HFFc6 (cell line): ENCODE measurements at regions not wholly inside any gene's neighbourhood (a gene's known extent, or its start where the extent isn't known, plus 50 kb on each side); places are given as distances from the start of the nearest gene placed in this dataset.
"Not testable (repeated sequence)": the region's sequence is repeated elsewhere in the genome, so short reads cannot be mapped to it uniquely, and the experiment has no call there.

Experiments
- DNase-seq: peaks from one replicate; pipeline ENCODE4 v3.0.0-alpha.2; 2018
- H3K27ac Mint-ChIP-seq: 2 replicates; pipeline ENCODE4 v1.8.0; 2020; ENCODE audit warnings: mild to moderate bottlenecking, mixed read lengths
- H3K27me3 Mint-ChIP-seq: 2 replicates; pipeline ENCODE4 v1.8.0; 2021; ENCODE audit warnings: mild to moderate bottlenecking, moderate library complexity, mixed read lengths; ENCODE audit not compliant: insufficient read depth
- H3K36me3 Mint-ChIP-seq: 2 replicates; pipeline ENCODE4 v1.8.0; 2021; ENCODE audit warnings: low read depth, mixed read lengths
- H3K4me1 Mint-ChIP-seq: 2 replicates; pipeline ENCODE4 v1.8.0; 2020; ENCODE audit warnings: low read depth, mixed read lengths
- H3K4me3 Mint-ChIP-seq: 2 replicates; pipeline ENCODE4 v1.8.0; 2020; ENCODE audit warnings: mild to moderate bottlenecking, moderate library complexity, mixed read lengths
- H3K9me3 Mint-ChIP-seq: 2 replicates; pipeline ENCODE4 v1.8.0; 2020; ENCODE audit warnings: mild to moderate bottlenecking, mixed read lengths
- TF ChIP-seq, protein P1 (sequence below): fragments of 200-600 bp; sonication (generic); IDR thresholded peaks from 2 replicates; pipeline ENCODE4 v1.5.0; 2021; ENCODE audit warnings: antibody characterized with exemption, mild to moderate bottlenecking

DNA sequence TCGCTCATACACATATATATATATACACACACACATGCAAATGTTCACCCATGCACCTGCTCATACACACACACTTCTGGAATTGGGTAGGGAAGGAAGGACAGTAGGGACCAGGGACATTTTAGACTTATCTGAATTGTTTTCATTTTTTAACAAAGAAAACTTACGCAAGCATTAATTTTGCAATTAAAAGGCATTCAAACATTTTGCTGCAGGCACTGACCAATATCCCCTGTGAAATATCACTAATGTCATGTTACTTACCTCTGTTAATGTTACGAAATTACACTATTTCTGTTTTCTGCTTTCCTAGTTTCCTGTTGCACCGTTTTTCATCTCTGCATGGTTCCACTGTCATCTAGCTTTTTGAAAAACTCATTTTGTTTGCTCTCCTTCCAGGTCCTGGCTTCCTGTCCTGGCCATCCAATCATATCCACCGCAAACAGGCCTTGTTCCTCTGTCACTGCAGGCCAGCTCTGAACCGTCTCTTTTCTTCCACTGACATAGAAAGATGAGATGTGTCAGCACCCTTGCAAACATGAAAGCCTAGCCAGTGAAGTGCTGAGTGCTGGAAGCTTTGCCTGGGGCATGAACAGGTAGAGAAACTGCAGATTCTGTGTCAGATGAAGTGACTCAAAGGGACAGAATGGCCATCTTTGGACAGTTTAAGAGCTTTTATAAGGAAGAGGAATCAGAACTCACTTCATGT is 114.5 kb downstream of the SEPTIN7 start:
- not testable (repeated sequence) for H3K4me1 Mint-ChIP-seq, H3K36me3 Mint-ChIP-seq, H3K4me3 Mint-ChIP-seq, DNase-seq, H3K27me3 Mint-ChIP-seq, H3K27ac Mint-ChIP-seq, H3K9me3 Mint-ChIP-seq

DNA sequence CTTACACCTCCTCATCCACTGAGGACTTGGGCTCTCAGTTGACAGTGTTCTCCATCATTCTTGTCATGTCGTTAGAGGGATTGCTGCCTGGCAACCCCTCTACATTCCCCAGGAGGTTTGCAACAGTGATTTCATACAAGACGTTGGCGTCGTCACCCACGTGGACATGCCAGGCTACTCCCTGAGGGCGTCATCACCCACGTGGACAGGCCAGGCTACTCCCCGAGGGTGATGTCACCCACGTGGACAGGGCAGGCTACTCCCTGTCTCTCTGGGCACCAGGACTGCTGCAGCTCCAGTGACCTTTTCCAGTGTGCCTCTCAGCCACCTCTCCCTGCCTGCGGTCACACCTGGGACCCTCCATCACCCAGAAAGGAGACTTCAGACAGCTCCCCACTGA is 117.4 kb downstream of the SEPTIN7 start:
- H3K4me1 Mint-ChIP-seq, H3K9me3 Mint-ChIP-seq, H3K4me3 Mint-ChIP-seq, H3K27me3 Mint-ChIP-seq, H3K27ac Mint-ChIP-seq, H3K36me3 Mint-ChIP-seq, DNase-seq: not testable (repeated sequence)

DNA sequence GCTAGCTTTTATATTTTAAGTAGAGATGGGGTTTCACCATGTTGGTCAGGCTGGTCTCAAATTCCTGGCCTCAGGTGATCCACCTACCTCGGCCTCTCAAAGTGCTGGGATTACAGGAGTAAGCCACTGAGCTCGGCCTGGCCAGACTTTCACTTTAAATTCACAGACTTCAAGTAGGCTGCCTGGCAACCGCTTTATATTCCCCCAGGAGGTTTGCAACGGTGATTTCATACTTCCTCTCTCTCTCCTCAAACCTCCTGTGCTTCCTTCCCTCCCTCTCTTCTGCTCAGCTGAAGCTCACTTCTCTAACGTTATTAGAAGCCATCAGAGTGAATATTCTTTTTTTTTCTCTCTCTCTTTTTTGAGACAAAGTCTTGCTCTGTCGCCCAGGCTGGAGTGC is 118.8 kb downstream of the SEPTIN7 start:
- not testable (repeated sequence) for H3K27me3 Mint-ChIP-seq, H3K4me3 Mint-ChIP-seq, H3K36me3 Mint-ChIP-seq, H3K27ac Mint-ChIP-seq, H3K4me1 Mint-ChIP-seq, DNase-seq, H3K9me3 Mint-ChIP-seq

DNA sequence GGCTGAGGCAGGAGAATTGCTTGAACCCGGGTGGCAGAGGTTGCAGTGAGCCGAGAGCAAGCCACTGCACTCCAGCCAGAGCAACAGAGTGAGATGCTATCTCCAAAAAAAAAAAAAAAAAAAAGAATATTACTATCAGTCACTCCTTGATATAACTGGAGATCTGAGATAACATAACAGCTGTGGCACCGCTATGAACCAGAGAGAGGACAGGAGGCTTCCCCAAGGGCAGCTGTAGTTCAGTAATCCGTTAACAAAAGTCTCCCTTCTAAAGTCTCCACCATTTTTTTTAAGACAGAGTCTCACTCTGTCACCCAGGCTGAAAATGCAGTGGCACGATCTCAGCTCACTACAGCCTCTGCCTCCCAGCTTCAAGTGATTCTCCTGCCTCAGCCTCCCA is 120.5 kb downstream of the SEPTIN7 start:
- H3K4me3 Mint-ChIP-seq, H3K36me3 Mint-ChIP-seq, H3K4me1 Mint-ChIP-seq, H3K27me3 Mint-ChIP-seq, H3K9me3 Mint-ChIP-seq, H3K27ac Mint-ChIP-seq, DNase-seq: not testable (repeated sequence)

DNA sequence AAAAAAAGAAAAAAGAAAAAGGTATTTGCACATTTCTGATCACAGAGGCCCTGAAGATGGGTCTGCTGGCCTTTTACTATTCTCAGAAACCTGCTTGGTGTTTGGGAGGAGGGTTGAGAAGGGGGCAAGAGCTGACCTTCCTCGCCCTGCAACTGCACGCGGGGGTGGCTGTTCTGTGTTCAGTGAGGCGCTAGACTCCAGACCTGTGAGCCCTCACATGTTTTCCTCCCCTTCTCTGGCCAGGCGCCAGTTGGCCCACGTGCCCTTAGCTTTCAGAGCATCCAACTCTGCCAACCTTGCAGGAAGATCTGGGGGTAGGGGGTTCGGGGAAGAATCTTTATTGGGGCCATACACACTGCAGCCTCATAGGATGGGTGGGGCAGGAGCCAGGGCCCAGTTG is 123.8 kb downstream of the SEPTIN7 start:
- not testable (repeated sequence) for H3K27me3 Mint-ChIP-seq, H3K27ac Mint-ChIP-seq, H3K9me3 Mint-ChIP-seq

DNA sequence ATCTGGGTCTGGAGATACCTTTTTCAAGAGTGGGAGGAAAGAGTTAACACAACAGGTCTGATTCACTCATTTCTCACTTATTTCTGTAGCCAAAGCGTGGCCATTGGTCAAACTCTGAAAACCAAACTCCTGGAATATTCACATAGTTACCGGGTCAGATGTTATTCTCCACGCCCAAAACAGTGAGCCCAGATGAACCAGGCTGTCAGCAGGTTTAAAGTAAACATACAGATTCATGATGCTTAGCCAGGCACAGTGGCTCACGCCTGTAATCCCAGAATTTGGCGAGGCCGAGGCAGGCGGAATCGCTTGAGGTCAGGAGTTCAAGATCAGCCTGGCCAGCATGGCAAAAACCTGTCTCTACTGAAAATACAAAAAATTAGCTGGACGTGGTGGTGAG is 126.1 kb downstream of the SEPTIN7 start:
- not testable (repeated sequence) for H3K4me1 Mint-ChIP-seq, H3K27me3 Mint-ChIP-seq, H3K27ac Mint-ChIP-seq, H3K9me3 Mint-ChIP-seq, H3K36me3 Mint-ChIP-seq, DNase-seq, H3K4me3 Mint-ChIP-seq

More for the DNA sequence above, 123.8 kb downstream of the SEPTIN7 start:
- not testable (repeated sequence) for H3K4me1 Mint-ChIP-seq, DNase-seq, H3K36me3 Mint-ChIP-seq, H3K4me3 Mint-ChIP-seq

DNA sequence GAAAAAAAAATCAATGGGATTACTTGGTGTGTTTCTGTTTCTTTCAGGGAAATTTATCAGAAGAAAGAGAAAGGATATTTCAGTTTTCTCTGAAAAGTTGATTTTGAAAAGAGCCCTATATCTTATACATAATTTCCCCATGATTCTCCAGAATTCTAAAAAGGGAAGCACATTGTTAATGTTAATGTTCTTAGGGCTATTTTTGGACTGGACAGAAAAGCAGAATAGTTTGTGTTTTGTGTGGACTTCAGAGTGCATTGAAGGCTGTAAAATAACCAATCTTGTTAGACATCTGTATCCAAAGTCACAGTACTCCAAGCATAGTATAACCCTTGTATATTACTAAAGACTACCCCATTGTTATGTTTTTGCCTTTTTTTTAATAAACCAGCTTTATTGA is 130.3 kb downstream of the SEPTIN7 start:
- H3K36me3 Mint-ChIP-seq, DNase-seq: not testable (repeated sequence)

DNA sequence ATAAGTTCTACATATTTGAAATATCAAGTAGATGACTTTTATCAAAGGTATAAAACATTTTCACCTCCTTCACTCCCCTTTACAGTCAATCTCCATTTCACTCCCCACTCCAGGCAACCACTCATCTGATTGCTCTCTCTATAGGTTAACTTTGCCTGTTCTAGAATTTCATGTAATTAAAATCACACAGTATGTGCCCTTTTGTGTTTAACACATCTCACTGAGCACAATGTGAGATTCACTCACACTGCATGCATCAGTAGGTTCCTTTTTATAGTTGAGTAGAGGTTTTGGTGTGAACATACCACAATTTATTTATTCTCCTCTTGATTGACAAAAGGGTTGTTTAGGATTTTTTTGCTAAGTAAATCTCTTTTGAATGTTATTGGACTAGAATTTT is 130.7 kb downstream of the SEPTIN7 start:
- not testable (repeated sequence) for H3K27me3 Mint-ChIP-seq, H3K36me3 Mint-ChIP-seq, H3K9me3 Mint-ChIP-seq, DNase-seq, H3K4me1 Mint-ChIP-seq, H3K4me3 Mint-ChIP-seq, H3K27ac Mint-ChIP-seq

More for the DNA sequence above, 130.3 kb downstream of the SEPTIN7 start:
- H3K4me1 Mint-ChIP-seq, H3K27me3 Mint-ChIP-seq, H3K27ac Mint-ChIP-seq, H3K9me3 Mint-ChIP-seq, H3K4me3 Mint-ChIP-seq: not testable (repeated sequence)

DNA sequence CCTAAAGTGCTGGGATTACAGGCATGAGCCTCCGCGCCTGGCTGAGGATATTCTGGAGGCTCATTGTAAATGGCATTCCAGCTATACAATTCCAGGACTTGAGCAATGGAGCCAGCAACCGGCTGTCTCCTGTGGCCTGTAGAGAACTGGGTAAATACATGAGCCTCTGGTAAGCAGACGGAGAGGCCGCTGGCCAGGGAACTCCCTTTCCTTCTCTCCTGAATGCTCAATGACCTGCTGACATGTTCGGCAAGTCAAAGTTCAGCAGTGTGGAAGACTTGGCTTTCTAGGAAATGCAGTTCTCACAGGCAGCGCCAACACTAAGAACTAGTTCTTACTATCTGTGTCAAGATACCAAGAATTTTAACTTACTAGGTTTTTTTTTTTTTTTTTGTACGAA is 139.8 kb downstream of the SEPTIN7 start:
- not testable (repeated sequence) for H3K27ac Mint-ChIP-seq, H3K4me1 Mint-ChIP-seq, H3K4me3 Mint-ChIP-seq, DNase-seq, H3K9me3 Mint-ChIP-seq, H3K27me3 Mint-ChIP-seq, H3K36me3 Mint-ChIP-seq

DNA sequence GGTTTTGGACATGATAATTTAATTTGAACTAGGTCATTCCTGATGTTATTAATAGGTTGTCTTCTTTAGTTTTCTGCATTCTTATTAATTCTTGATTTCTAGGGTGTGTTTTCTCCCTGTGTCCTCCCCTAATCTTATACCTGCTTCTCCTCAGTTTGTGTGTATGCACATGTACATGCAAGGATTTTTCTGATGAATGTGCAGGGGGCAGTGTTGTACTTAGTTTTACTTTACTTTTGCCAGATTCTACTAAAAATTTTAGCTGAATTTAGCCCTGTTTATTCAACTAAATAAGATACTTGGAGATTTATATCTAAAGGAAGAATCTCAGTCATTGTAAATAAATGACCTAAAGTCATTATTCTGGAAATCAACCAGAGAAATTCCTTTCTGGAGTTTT is 144.8 kb downstream of the SEPTIN7 start:
- not testable (repeated sequence) for H3K4me1 Mint-ChIP-seq, H3K4me3 Mint-ChIP-seq, H3K27ac Mint-ChIP-seq, H3K27me3 Mint-ChIP-seq, H3K9me3 Mint-ChIP-seq, DNase-seq, H3K36me3 Mint-ChIP-seq
- TF ChIP-seq, protein P1, sequence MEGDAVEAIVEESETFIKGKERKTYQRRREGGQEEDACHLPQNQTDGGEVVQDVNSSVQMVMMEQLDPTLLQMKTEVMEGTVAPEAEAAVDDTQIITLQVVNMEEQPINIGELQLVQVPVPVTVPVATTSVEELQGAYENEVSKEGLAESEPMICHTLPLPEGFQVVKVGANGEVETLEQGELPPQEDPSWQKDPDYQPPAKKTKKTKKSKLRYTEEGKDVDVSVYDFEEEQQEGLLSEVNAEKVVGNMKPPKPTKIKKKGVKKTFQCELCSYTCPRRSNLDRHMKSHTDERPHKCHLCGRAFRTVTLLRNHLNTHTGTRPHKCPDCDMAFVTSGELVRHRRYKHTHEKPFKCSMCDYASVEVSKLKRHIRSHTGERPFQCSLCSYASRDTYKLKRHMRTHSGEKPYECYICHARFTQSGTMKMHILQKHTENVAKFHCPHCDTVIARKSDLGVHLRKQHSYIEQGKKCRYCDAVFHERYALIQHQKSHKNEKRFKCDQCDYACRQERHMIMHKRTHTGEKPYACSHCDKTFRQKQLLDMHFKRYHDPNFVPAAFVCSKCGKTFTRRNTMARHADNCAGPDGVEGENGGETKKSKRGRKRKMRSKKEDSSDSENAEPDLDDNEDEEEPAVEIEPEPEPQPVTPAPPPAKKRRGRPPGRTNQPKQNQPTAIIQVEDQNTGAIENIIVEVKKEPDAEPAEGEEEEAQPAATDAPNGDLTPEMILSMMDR = peak; percentile 44; the same call in 1 of the 2 replicates

DNA sequence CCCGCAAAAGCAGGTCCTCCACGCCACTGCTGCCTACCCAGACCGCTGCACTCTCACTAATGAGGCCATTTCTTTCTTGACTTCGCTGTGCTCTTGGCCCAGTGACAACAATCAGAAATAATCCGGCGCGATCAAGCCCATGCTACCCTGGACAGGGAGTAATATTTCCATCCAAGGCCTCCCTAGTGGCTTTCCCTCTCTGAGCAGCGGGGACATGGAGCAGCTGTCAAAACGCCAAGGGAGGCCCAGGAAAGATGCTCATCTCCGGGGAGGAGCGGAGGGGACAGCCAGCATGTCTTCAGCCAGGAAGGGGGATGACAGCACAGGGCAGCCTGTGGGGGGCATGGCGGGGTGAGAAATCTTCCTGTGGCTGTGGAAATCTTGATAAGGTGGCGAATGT is 154.9 kb downstream of the SEPTIN7 start:
- H3K27me3 Mint-ChIP-seq, DNase-seq, H3K36me3 Mint-ChIP-seq, H3K9me3 Mint-ChIP-seq, H3K4me1 Mint-ChIP-seq, H3K27ac Mint-ChIP-seq, H3K4me3 Mint-ChIP-seq: not testable (repeated sequence)

DNA sequence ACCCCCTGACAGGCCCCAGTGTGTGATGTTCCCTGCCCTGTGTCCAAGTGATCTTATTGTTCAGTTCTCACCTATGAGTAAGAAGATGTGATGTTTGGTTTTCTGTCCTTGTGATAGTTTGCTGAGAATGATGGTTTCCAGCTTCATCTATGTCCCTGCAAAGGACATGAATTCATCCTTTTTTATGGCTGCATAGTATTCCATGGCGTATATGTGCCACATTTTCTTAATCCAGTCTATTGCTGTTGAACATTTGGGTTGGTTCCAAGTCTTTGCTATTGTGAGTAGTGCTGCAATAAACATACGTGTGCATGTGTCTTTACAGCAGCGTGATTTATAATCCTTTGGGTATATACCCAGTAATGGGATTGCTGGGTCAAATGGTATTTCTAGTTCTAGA is 156.1 kb downstream of the SEPTIN7 start:
- not testable (repeated sequence) for H3K9me3 Mint-ChIP-seq, H3K27ac Mint-ChIP-seq, H3K4me1 Mint-ChIP-seq, DNase-seq, H3K4me3 Mint-ChIP-seq, H3K27me3 Mint-ChIP-seq, H3K36me3 Mint-ChIP-seq

DNA sequence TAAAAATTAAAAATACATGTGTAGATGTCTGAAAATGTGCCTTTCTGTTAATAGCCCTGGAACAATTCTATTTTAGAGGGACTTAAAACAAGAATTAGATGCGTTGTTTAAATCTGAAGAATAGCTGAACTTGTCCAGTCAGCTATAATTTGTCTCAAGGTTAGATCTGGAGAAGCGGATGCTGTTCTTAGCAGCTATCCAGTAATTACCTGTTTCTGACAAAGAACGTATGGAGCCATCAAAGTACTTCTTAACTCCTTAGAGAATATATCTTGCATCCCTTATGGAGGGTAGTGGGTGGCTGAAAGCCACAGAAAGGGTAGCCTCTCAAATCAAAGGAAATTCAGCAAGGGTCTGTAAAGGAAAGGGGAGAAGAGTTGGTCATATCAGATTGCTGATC is 160.4 kb downstream of the SEPTIN7 start:
- not testable (repeated sequence) for H3K9me3 Mint-ChIP-seq, H3K36me3 Mint-ChIP-seq, H3K27ac Mint-ChIP-seq, H3K4me3 Mint-ChIP-seq, H3K4me1 Mint-ChIP-seq, H3K27me3 Mint-ChIP-seq, DNase-seq

DNA sequence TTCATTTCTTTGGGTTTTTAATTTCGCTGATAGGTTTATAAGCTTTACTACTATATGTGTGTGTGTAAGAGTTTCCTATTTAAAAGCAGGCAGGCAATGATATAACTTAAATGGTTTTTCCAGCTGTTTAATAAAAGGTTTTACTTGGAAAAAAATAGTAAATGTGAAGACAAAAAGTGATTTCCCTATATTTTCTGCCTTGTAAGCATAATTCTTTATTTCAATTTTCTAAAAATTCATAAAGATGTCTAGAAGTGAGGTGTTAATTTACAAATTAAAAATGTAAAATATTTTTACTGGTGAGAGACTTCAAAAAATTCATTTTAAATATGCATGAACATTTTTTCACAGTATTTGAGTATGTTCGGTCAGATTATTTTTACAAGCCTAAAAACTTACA is 161.8 kb downstream of the SEPTIN7 start:
- H3K27ac Mint-ChIP-seq, H3K36me3 Mint-ChIP-seq, H3K4me3 Mint-ChIP-seq, H3K4me1 Mint-ChIP-seq, H3K9me3 Mint-ChIP-seq, H3K27me3 Mint-ChIP-seq, DNase-seq: not testable (repeated sequence)
